GM19035 (cell line): ENCODE measurements at regions not wholly inside any gene's neighbourhood (a gene's known extent, or its start where the extent isn't known, plus 50 kb on each side); places are given as distances from the start of the nearest gene placed in this dataset.
"Not testable (repeated sequence)": the region's sequence is repeated elsewhere in the genome, so short reads cannot be mapped to it uniquely, and the experiment has no call there.

Experiments
- ATAC-seq: cut with Tn5 transposase; IDR thresholded peaks from one replicate; pipeline ENCODE4 v1.9.1; 2021; ENCODE audit not compliant: unreplicated experiment

DNA sequence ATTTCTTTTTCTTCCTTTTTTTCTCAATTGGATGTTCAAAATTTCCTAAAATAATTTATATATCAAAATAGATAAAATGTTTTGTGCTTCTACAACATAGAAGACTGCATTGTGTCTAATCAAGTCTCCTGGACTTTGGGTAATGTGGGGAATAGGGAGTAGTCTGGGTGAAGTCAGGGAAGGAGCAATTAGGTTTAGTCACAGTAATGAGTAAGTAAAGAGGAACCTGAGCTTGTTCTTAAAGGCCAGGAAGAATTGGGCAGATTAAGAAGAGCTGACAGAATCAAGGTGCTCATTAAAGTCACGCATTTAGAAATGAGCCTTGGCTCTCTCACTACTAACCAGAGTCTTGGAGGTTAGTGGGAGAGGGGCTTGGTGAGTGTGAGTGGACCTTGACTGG lies 233.3 kb upstream of the SSTR1 start:
- no peak for ATAC-seq

- ATAC-seq, result no peak
Measured at GRCh38 chr14:37977481-37977880, 230.2 kb upstream of the SSTR1 start.

GRCh38 chr14:37985826-37986470 lies 221.8 kb upstream of the SSTR1 start:
- no peak for ATAC-seq

GRCh38 chr14:37988472-37988871 lies 219.2 kb upstream of the SSTR1 start:
- ATAC-seq, result no peak

- no peak for ATAC-seq
Measured at GRCh38 chr14:37991027-37991426, 216.7 kb upstream of the SSTR1 start.

DNA sequence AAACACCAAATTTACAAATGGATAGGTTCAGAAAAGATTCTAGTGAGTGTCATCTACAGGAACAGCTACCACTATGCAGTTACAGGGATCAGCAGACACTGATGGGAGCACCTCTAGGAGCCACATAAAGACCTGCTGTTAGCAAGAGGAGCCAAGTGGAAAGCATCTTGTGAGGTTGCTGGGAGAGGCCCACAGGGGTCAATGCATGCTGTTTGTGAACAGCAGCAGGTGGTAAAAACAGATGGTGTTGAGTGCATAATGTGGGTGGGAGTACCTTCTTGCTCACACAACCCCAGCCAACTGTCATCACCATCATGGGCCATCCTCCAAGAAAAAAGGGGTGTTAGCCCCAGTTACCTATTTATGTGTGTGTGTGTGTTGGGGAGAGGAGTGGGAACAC lies 215.2 kb upstream of the SSTR1 start:
- ATAC-seq, result no peak

DNA sequence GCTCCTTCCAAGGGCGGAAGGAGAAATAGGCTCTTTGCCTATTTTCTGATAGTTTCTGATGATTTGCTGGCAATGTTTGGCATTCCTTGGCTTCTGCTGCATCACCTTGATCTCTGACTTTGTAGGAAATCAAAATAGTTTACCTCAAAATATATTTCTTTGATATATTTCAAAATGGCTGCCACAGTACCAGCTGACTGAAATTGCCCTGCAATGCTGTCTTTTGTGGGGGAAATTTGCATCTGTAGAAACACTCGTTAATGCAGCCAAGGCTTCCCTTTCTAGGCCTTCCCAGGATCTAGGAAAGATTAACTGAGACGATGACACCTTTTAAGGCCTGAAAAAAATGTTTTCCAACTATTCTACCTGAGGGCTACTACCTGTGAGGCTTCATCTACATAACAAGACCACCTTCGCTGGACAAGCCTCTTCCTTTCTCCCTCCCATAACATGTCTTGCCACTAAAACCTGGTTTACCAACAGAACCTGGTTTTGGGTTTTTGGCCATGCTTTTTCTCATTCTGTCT lies 212.8 kb upstream of the SSTR1 start:
- ATAC-seq, result no peak

DNA sequence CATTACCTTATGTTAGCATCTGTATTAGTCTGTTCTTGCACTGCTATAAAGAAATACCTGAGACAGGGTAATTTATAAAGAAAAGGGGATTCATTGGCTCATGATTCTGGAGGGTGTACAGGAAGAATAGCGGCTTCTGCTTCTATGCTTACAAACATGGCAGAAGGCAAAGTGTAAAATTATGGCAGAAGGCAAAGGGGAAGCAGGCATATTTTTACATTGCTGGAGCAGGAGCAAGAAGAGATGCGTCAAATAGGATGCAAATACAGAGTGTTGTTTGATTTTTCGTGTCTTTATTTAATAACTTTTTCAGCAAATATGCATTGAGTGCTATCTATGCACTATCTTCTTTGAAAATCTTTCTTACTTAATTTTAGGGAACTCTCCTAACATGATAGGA lies 210.7 kb upstream of the SSTR1 start:
- no peak for ATAC-seq

DNA sequence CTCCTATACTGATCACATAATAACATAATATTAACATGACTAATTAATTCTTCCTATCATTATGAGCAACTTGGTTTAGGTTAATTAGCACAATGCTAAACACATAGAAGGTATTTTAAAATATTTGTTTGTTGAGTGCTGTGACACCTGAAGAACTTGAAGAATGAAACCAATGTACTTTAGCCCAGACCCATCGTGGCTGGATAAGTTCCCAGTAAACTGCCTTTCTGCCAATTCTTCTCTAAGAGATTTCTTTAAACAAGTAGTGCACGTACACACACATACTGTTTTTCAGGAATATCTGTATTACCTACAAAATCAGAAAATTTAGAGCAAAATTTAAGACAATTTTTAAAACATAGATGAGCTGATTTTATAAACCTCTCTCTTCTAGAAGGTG lies 207.4 kb upstream of the SSTR1 start:
- ATAC-seq, result no peak

GRCh38 chr14:38001501-38001900 lies 206.2 kb upstream of the SSTR1 start:
- no peak for ATAC-seq

- no peak for ATAC-seq
Measured at GRCh38 chr14:38003746-38004609, 203.7 kb upstream of the SSTR1 start.

DNA sequence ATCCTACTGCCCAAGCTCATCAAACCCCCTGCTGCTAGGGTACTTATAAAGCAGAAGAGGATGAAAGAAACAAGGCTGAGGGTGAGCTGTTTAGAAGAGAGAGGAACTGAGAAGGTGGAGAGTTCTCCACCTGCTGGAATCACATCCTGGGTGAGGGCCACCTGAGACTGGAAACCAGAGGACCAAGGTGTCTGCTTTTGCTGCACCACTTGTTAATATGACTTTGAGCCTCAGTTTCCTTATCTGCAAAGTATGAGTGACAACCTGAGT lies 203.2 kb upstream of the SSTR1 start:
- ATAC-seq, result no peak

DNA sequence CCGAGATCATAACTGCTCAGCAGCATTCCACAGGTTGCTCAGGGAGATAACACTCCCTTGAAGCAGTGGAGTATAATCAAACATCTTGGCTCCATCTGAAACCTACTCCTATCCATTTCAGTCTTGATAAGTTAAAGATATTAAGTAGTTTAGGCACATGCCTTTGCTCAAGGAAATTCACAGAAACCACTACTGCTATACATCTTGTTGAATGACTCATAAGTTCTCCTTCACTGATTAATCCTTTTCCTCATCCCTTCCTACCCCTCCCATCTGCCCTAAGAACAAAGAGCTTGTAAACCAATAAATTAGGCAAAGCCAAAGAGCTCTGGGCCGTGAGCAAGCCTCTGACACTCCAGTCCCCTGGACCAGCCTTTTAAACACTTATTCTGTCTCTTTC lies 196.5 kb upstream of the SSTR1 start:
- not testable (repeated sequence) for ATAC-seq

DNA sequence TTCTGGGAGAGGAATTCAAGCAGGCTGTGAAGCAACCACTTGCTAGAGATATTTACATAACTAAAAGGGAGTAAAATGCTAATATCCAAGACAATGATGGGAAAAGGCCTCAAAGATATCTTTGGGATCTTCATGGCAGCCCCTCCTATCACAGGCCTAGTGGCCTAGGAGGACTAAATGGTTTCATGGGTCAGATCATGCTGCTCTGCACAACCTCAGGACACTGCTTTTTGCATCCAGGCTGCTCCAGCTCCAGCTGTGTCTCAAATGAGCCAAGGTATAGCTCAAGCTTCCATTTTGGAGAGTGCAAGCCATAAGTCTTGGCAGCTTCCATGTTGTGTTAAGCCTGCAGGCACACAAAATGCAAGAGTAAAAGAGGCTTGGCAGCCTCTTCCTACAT lies 195.6 kb upstream of the SSTR1 start:
- ATAC-seq, result no peak

DNA sequence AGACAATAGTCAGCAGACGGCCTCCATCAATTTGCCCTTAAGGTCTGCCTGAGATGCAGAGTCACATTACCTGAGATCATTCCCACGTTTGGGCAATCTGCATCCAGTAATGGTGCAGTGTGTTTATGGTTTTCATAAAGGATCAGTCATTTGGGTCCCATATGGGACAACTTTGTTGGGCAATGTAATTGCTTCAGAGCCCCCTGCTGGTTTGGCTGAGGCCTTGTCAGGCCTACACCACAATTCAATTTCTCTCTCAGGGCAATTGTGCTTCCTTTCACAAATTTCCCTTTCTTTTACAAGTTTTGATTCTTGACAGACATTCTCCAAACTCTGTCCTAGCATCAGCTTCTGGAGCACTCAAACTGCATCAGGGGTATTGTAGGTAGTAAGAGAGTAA lies 191.2 kb upstream of the SSTR1 start:
- no peak for ATAC-seq

- ATAC-seq, result no peak
Measured at GRCh38 chr14:38021861-38022260, 185.8 kb upstream of the SSTR1 start.

- ATAC-seq, result no peak
Measured at GRCh38 chr14:38022775-38023174, 184.9 kb upstream of the SSTR1 start.

DNA sequence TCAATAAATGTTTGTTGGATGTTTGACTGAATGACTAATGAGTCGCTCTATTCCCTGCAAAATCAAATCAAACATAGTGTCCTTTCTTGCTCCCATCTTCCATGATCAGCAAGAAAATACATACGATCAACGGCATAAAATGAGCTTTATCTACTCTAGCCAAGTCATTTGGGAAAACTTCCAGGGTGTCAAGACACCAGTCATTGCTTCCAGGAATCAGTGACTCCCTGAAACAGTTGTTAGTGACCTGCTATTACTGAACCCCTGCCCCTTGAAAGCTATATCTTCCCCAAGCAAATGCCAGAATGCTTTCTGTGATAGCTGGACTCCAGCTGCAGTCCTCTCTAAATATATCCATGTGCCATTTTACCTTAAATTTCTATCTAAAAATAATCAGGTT lies 169.5 kb upstream of the SSTR1 start:
- ATAC-seq, result no peak

- no peak for ATAC-seq
Measured at GRCh38 chr14:38038986-38039385, 168.7 kb upstream of the SSTR1 start.

- no peak for ATAC-seq
Measured at GRCh38 chr14:38039496-38039895, 168.2 kb upstream of the SSTR1 start.

DNA sequence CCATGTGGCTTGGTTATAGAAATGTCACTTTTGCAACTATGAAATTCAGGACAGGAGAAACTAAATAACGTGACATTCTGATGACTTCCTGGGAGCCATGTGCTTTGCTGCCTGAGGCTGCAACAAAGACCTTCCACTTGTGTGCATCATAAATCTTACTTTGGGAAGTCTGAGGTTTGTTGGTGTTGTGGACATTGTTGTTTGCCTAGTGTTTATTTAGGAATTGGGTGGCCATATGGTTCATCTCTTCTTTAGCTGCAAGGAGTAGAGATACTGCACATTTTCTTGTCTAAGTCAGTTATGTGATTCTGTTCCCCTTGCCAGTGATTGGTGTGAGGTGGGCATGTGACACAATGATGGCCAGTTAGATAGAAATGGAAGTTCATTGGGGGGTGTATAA lies 167.3 kb upstream of the SSTR1 start:
- no peak for ATAC-seq

DNA sequence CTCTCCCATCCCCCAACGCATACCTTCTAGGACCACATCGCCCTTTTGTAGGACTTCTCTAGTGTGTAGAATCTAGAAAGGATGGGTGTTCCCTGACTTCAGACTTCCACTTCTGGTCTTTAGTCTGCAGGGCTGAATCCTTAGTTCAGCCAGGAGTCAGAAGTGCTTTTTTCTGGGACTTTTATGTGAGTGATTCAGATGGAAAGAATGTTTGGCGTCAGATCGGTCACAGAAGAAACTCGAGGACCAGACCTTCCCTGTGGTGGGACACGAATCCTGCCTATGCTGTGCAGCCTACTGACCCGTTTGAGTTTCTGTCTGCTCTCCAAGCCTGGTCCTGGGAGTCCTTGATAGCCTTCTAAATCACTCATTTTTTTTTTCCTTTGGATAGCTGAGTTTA lies 165.4 kb upstream of the SSTR1 start:
- no peak for ATAC-seq

DNA sequence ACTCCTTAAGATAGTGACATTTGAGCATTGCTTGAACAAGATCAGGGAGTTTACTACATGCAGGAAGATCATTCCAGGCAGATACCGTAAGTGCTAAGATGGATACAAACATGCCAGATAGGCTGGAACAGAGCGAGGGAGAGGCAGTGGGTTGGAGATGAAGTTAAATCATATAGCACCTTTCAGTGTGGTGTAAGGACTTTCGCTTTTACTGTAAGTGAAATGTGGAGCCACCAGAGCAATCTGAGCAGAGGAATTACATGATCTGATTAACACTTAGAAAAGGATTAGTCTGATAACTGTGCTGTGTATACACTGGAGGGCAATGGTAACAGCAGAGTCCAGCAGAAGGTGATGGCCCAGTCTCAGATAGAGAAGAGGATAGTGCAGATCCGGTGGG lies 163.0 kb upstream of the SSTR1 start:
- ATAC-seq, result no peak
